ENCODE measurements at regions not wholly inside any gene's neighbourhood (a gene's known extent, or its start where the extent isn't known, plus 50 kb on each side); places are given as distances from the start of the nearest gene placed in this dataset.

- no peaks in the 10 kb centered on the region for H3K27me3 ChIP-seq (replicated peaks; ENCODE audit: insufficient read depth)
- no peaks in the 10 kb centered on the region for H3F3A ChIP-seq (ENCODE audit: insufficient read depth)
- H4K20me1 ChIP-seq (ENCODE audit: insufficient read depth): no peaks in the 10 kb centered on the region
- in situ Hi-C loops (cut with MboI): no loop called here
- no peak overlapping the region for H3K9ac ChIP-seq
- H3K4me2 ChIP-seq (ENCODE audit: unreplicated experiment): no peak overlapping the region
- H3K9me3 ChIP-seq (ENCODE audit: low read depth): no peaks in the 10 kb centered on the region
- no peak overlapping the region for H3K27ac ChIP-seq
- no peak overlapping the region for H3K4me3 ChIP-seq
- no peaks in the 10 kb centered on the region for H3K79me2 ChIP-seq (ENCODE audit: insufficient read depth)
- peak overlapping the region; percentile 16; the same call in 1 of the 2 replicates for H2AFZ ChIP-seq
- no peaks in the 10 kb centered on the region for H3K36me3 ChIP-seq (ENCODE audit: low read depth)
- DNase-seq: no peak
- WGBS, 2 experiments (ENCODE audit: low coverage in 1 of 2, low lambda C conversion rate in 2 of 2, missing lambda C conversion rate in 2 of 2): 58 to 66% methylated on average over 4 of the region's 4 CpGs
- no peaks in the 10 kb centered on the region for H3K4me1 ChIP-seq (ENCODE audit: insufficient read depth)
- H3K9me2 ChIP-seq (ENCODE audit: insufficient read depth): no peaks in the 10 kb centered on the region
- TF ChIP-seq EZH2phosphoT487 (IDR thresholded peaks at IDR 0.05; ENCODE audit: insufficient read depth, low read depth): no peak
- TF ChIP-seq EZH2 (IDR thresholded peaks at IDR 0.05; ENCODE audit: insufficient read depth, poor library complexity, severe bottlenecking): no peak
Measured at GRCh38 chr13:47049276-47049989, 152.6 kb upstream of the HTR2A start.

DNA sequence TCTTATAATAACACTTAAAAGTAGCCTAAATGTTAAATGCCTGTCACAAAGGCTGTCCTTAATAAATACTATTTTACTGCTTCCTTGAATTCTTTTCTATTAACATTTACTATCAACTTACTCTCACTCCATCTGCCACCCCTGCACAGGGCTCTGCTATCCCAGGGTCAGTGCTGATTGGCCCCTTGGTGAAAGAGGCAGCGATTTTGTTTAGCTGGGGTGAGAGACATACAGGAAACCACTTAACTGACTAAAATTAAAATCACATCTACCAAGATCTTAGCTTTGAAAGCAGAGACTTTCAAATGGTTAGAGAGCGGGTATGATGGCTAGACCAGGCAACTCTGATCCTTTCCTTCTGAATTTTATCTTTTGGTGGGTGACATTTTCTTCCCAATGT, 149.9 kb upstream of the HTR2A start:
- 70 to 73% methylated on average over 2 of the region's 2 CpGs for WGBS, 2 experiments (ENCODE audit: low coverage in 1 of 2, low lambda C conversion rate in 2 of 2, missing lambda C conversion rate in 2 of 2)
- TF ChIP-seq EZH2 (IDR thresholded peaks at IDR 0.05; ENCODE audit: insufficient read depth, poor library complexity, severe bottlenecking) (no peak), EZH2phosphoT487 (IDR thresholded peaks at IDR 0.05; ENCODE audit: insufficient read depth, low read depth) (no peak)
- Histone ChIP-seq H3K9me3 (ENCODE audit: low read depth) (no peaks in the 10 kb centered on the region), H3K9me2 (ENCODE audit: insufficient read depth) (no peaks in the 10 kb centered on the region), H4K20me1 (ENCODE audit: insufficient read depth) (no peaks in the 10 kb centered on the region), H3K4me3 (no peak overlapping the region), H3F3A (ENCODE audit: insufficient read depth) (no peaks in the 10 kb centered on the region), H3K4me2 (ENCODE audit: unreplicated experiment) (no peak overlapping the region), H3K4me1 (ENCODE audit: insufficient read depth) (no peaks in the 10 kb centered on the region), H3K27ac (no peak overlapping the region), H3K9ac (no peak overlapping the region), H2AFZ (no peak overlapping the region), H3K27me3 (replicated peaks; ENCODE audit: insufficient read depth) (no peaks in the 10 kb centered on the region), H3K36me3 (ENCODE audit: low read depth) (no peaks in the 10 kb centered on the region), H3K79me2 (ENCODE audit: insufficient read depth) (no peaks in the 10 kb centered on the region)
- in situ Hi-C loops (cut with MboI): no loop called here
- no peak for DNase-seq

DNA sequence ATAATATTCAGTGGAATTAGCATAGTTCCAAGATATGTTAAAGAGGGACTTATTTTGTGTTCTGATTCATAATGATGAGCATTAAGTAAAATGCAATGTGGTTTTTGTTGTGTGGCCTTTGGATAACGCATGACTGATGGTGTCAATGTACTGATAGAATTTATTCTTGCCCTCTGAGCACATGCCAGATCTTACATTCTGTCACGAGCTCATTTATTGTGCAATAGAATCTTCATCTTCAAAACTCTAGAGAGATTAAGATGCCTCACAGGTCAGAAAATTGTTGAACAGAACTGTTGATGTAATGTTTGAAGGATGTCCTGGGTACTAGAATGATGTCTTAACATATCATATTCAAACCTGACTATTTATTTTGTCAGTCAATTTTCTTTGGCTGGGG, 148.0 kb upstream of the HTR2A start:
- no peak for DNase-seq
- in situ Hi-C loops (cut with MboI): no loop called here
- TF ChIP-seq EZH2phosphoT487 (IDR thresholded peaks at IDR 0.05; ENCODE audit: insufficient read depth, low read depth) (no peak), EZH2 (IDR thresholded peaks at IDR 0.05; ENCODE audit: insufficient read depth, poor library complexity, severe bottlenecking) (no peak)

DNA sequence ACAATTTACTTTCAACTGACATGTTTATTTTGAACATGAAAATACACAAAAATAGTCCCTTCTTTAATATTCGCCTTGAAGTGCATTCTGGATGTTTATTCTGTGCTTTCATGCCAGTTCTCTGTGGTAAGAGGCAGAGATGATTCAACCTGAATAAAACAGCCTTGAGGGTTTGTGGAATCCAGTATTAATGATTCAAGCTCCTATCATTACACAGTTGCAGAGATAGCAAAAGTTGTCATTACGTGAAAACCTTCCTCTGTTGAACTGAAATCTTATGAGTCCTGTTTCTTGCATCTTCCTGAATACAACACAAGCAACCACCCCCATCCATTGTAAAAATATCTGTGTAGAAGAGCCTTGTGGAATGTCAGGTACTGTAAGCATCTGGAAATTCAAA, 142.3 kb upstream of the HTR2A start:
- Histone ChIP-seq H3K36me3 (ENCODE audit: low read depth) (no peaks in the 10 kb centered on the region), H3F3A (ENCODE audit: insufficient read depth) (peaks cover 23% of the 10 kb centered on the region), H3K4me2 (ENCODE audit: unreplicated experiment) (peak overlapping the region; percentile 73), H3K4me3 (peak overlapping the region; percentile 32; the same call in 1 of the 2 replicates), H3K9me2 (ENCODE audit: insufficient read depth) (0 out of 2 replicates have a peak, but pooled peaks cover 5% of the 10 kb centered on the region), H4K20me1 (ENCODE audit: insufficient read depth) (no peaks in the 10 kb centered on the region), H3K27ac (no peak overlapping the region), H3K9me3 (ENCODE audit: low read depth) (no peaks in the 10 kb centered on the region), H3K79me2 (ENCODE audit: insufficient read depth) (no peaks in the 10 kb centered on the region), H3K4me1 (ENCODE audit: insufficient read depth) (peaks cover 40% of the 10 kb centered on the region), H2AFZ (no peak overlapping the region), H3K9ac (no peak overlapping the region), H3K27me3 (replicated peaks; ENCODE audit: insufficient read depth) (no peaks in the 10 kb centered on the region)
- in situ Hi-C loops (cut with MboI): no loop called here
- WGBS, 2 experiments (ENCODE audit: low coverage in 1 of 2, low lambda C conversion rate in 2 of 2, missing lambda C conversion rate in 2 of 2): 3 to 6% methylated on average over 2 of the region's 2 CpGs
- TF ChIP-seq EZH2 (IDR thresholded peaks at IDR 0.05; ENCODE audit: insufficient read depth, poor library complexity, severe bottlenecking) (no peak), EZH2phosphoT487 (IDR thresholded peaks at IDR 0.05; ENCODE audit: insufficient read depth, low read depth) (no peak)
- DNase-seq: peak; percentile 88

More for the DNA sequence above, 148.0 kb upstream of the HTR2A start:
- no peak overlapping the region for H2AFZ ChIP-seq
- 0 out of 2 replicates have a peak, but pooled peaks cover 5% of the 10 kb centered on the region for H3K9me2 ChIP-seq (ENCODE audit: insufficient read depth)
- H3K27me3 ChIP-seq (replicated peaks; ENCODE audit: insufficient read depth): no peaks in the 10 kb centered on the region
- peaks cover 3% of the 10 kb centered on the region; the same call in 1 of the 2 replicates for H3F3A ChIP-seq (ENCODE audit: insufficient read depth)
- H3K27ac ChIP-seq: no peak overlapping the region
- no peaks in the 10 kb centered on the region for H3K36me3 ChIP-seq (ENCODE audit: low read depth)
- H3K4me2 ChIP-seq (ENCODE audit: unreplicated experiment): no peak overlapping the region
- H3K9me3 ChIP-seq (ENCODE audit: low read depth): no peaks in the 10 kb centered on the region
- no peak overlapping the region for H3K9ac ChIP-seq
- H4K20me1 ChIP-seq (ENCODE audit: insufficient read depth): no peaks in the 10 kb centered on the region
- H3K4me1 ChIP-seq (ENCODE audit: insufficient read depth): no peaks in the 10 kb centered on the region
- H3K79me2 ChIP-seq (ENCODE audit: insufficient read depth): no peaks in the 10 kb centered on the region
- no peak overlapping the region for H3K4me3 ChIP-seq
- 54 to 55% methylated on average over 2 of the region's 2 CpGs for WGBS, 2 experiments (ENCODE audit: low coverage in 1 of 2, low lambda C conversion rate in 2 of 2, missing lambda C conversion rate in 2 of 2)
